Ovary (tissue), 3 donors: ENCODE measurements at regions not wholly inside any gene's neighbourhood (a gene's known extent, or its start where the extent isn't known, plus 50 kb on each side); places are given as distances from the start of the nearest gene placed in this dataset.

ENCODE experiments used
- EP300 ChIP-seq: sonication (generic); formaldehyde crosslinking; IDR thresholded peaks from one replicate; pipeline ENCODE4 v1.6.1; 2017; ENCODE audit warnings: antibody characterized with exemption
- POLR2A ChIP-seq: fragments of 450-650 bp; IDR thresholded peaks from one replicate; pipeline ENCODE4 v1.6.1; 2017; ENCODE audit warnings: antibody characterized with exemption, mild to moderate bottlenecking, moderate library complexity
- TF ChIP-seq, protein P1 (sequence below), 3 donors: fragments of 450-650 bp in 2 of 3; fragments of 200-600 bp in 1 of 3; IDR thresholded peaks; one replicate each; pipeline versions ENCODE4 v1.5.1 to v1.8.0; 2016 to 2022; ENCODE audit warnings: antibody characterized with exemption in 3 of 3, mild to moderate bottlenecking in 1 of 3
- donor health status: DM: no; HTN: no; CAD: no.

DNA sequence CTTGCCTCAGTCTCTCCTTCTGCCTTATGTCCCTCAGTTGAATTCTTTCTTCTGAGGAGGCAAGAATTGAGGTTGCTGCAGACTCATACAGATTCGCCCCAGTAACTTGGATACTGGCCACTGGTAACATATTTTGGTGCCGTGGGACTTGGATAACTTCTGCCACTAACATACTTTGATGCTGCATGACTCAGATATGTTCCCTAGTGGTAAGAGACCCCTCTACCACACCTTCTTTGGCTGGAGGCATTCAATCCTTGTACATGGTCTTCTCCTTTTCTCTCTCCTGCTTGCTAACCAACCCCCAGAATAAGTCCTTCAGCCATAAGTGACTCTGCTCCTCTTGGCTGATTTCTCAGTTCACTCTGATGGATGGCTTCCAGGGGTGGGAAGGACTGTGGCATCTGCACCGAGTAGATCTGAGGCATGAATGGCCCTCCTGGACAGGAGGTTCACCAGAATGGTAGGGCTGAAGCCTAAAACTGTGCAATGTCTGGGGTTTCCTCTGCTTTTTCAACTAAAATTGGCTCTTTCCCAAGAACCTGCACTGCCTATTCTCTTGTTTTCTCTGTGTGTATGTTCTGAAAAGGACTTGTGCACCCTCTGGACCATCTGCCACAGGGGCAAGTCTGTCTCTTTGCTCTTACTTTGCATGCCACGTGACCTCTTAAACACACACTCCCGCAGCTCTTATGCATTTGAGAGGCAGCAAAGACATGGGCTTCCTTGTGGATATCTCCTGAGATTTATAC lies 55.5 kb upstream of the FSTL1 start:
- TF ChIP-seq, protein P1, sequence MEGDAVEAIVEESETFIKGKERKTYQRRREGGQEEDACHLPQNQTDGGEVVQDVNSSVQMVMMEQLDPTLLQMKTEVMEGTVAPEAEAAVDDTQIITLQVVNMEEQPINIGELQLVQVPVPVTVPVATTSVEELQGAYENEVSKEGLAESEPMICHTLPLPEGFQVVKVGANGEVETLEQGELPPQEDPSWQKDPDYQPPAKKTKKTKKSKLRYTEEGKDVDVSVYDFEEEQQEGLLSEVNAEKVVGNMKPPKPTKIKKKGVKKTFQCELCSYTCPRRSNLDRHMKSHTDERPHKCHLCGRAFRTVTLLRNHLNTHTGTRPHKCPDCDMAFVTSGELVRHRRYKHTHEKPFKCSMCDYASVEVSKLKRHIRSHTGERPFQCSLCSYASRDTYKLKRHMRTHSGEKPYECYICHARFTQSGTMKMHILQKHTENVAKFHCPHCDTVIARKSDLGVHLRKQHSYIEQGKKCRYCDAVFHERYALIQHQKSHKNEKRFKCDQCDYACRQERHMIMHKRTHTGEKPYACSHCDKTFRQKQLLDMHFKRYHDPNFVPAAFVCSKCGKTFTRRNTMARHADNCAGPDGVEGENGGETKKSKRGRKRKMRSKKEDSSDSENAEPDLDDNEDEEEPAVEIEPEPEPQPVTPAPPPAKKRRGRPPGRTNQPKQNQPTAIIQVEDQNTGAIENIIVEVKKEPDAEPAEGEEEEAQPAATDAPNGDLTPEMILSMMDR (IDR thresholded peaks at IDR 0.05) = no peak
- no peak for TF ChIP-seq POLR2A
- no peak for TF ChIP-seq EP300
